ENCODE measurements at regions not wholly inside any gene's neighbourhood (a gene's known extent, or its start where the extent isn't known, plus 50 kb on each side); places are given as distances from the start of the nearest gene placed in this dataset.

- Mint-ChIP-seq H3K36me3 (no peaks in the 10 kb centered on the region), H3K27me3 (ENCODE audit: low read depth in 3 of 3) (peaks cover 0 to 2% (median 1%) of the 10 kb centered on the region in 3 donors), H3K27ac (no peak overlapping the region), H3K4me3 (no peak overlapping the region), H3K9me3 (peaks cover 0 to 3% (median 0%) of the 10 kb centered on the region in 7 donors), H3K4me1 (no peaks in the 10 kb centered on the region)
- intact Hi-C loops (cut with micrococcal nuclease), result no loop called here
- DNase-seq, result no peak
- no peak overlapping the region for H3K4me3 ChIP-seq (replicated peaks in 1 of 3; ENCODE audit: low read depth in 2 of 3, low read length in 3 of 3)
- no peaks in the 10 kb centered on the region for H3K36me3 ChIP-seq (replicated peaks in 1 of 2; ENCODE audit: control insufficient read depth in 1 of 2, insufficient read depth in 2 of 2, low read length in 2 of 2)
- no peaks in the 10 kb centered on the region for H3K79me2 ChIP-seq (ENCODE audit: insufficient read depth, low read length)
- no peaks in the 10 kb centered on the region for H3K4me1 ChIP-seq (ENCODE audit: control insufficient read depth in 1 of 2, insufficient read depth in 2 of 2, low read length in 2 of 2)
- no peak overlapping the region for H2AFZ ChIP-seq (ENCODE audit: insufficient read depth, low read depth, low read length, poor library complexity, severe bottlenecking)
- H3K9ac ChIP-seq (ENCODE audit: insufficient read depth, low read length, poor library complexity, severe bottlenecking), result no peak overlapping the region
- WGBS (ENCODE audit: insufficient coverage), result 91% methylated on average over 3 of the region's 3 CpGs
- no peak overlapping the region for H3K4me2 ChIP-seq (replicated peaks; ENCODE audit: extremely low read depth, low read length, poor library complexity, severe bottlenecking)
- H3K9me3 ChIP-seq (replicated peaks in 1 of 2; ENCODE audit: control insufficient read depth in 1 of 2, insufficient read depth in 1 of 2, low read length in 2 of 2), result no peaks in the 10 kb centered on the region
- H3K27ac ChIP-seq (ENCODE audit: low read depth in 1 of 2, low read length in 2 of 2), result no peak overlapping the region
- no peaks in the 10 kb centered on the region for H3K27me3 ChIP-seq (ENCODE audit: control insufficient read depth in 2 of 2, insufficient read depth in 2 of 2, low read length in 2 of 2)
- H4K20me1 ChIP-seq (ENCODE audit: insufficient read depth, low read length), result no peaks in the 10 kb centered on the region
- no peak for TF ChIP-seq CTCF (IDR thresholded peaks at IDR 0.05)
These were observed 465.7 kb downstream of the FBXO15 start for GRCh38 chr18:73681912-73682311.

GRCh38 chr18:73681398-73681797 lies 466.2 kb downstream of the FBXO15 start:
- no peak for TF ChIP-seq CTCF (IDR thresholded peaks at IDR 0.05)
- Mint-ChIP-seq H3K9me3 (peaks cover 0 to 3% (median 0%) of the 10 kb centered on the region in 7 donors), H3K4me3 (no peak overlapping the region), H3K4me1 (no peaks in the 10 kb centered on the region), H3K27ac (no peak overlapping the region), H3K27me3 (ENCODE audit: low read depth in 3 of 3) (peaks cover 0 to 2% (median 1%) of the 10 kb centered on the region in 3 donors), H3K36me3 (no peaks in the 10 kb centered on the region)
- Histone ChIP-seq H3K9ac (ENCODE audit: insufficient read depth, low read length, poor library complexity, severe bottlenecking) (no peak overlapping the region), H3K27ac (ENCODE audit: low read depth in 1 of 2, low read length in 2 of 2) (no peak overlapping the region), H3K36me3 (replicated peaks in 1 of 2; ENCODE audit: control insufficient read depth in 1 of 2, insufficient read depth in 2 of 2, low read length in 2 of 2) (no peaks in the 10 kb centered on the region), H3K4me1 (ENCODE audit: control insufficient read depth in 1 of 2, insufficient read depth in 2 of 2, low read length in 2 of 2) (no peaks in the 10 kb centered on the region), H3K9me3 (replicated peaks in 1 of 2; ENCODE audit: control insufficient read depth in 1 of 2, insufficient read depth in 1 of 2, low read length in 2 of 2) (no peaks in the 10 kb centered on the region), H4K20me1 (ENCODE audit: insufficient read depth, low read length) (no peaks in the 10 kb centered on the region), H3K79me2 (ENCODE audit: insufficient read depth, low read length) (no peaks in the 10 kb centered on the region), H3K4me2 (replicated peaks; ENCODE audit: extremely low read depth, low read length, poor library complexity, severe bottlenecking) (no peak overlapping the region), H3K4me3 (replicated peaks in 1 of 3; ENCODE audit: low read depth in 2 of 3, low read length in 3 of 3) (no peak overlapping the region), H2AFZ (ENCODE audit: insufficient read depth, low read depth, low read length, poor library complexity, severe bottlenecking) (no peak overlapping the region), H3K27me3 (ENCODE audit: control insufficient read depth in 2 of 2, insufficient read depth in 2 of 2, low read length in 2 of 2) (no peaks in the 10 kb centered on the region)
- WGBS (ENCODE audit: insufficient coverage), result no CpG with 5 or more reads among the region's 2 CpGs
- DNase-seq, result no peak
- intact Hi-C loops (cut with micrococcal nuclease), result no loop called here

Data from CD14-positive monocyte (primary cell).